ENCODE measurements at regions not wholly inside any gene's neighbourhood (a gene's known extent, or its start where the extent isn't known, plus 50 kb on each side); places are given as distances from the start of the nearest gene placed in this dataset.

GRCh38 chr2:39525636-39526412 is 88.7 kb upstream of the MAP4K3 start:
- FAIRE-seq = peak; percentile 53
- TF ChIP-seq ZNF326 (CRISPR knock-in tag; IDR thresholded peaks at IDR 0.05; ENCODE audit: borderline replicate concordance) (no peak), ZNF710 (CRISPR knock-in tag; IDR thresholded peaks at IDR 0.05; ENCODE audit: borderline replicate concordance) (peak; percentile 79; the same call in 1 of the 2 replicates), SIX4 (CRISPR knock-in tag; IDR thresholded peaks at IDR 0.05) (0 out of 2 replicates have a peak, but pooled peaks have one; percentile 37), SUZ12 (IDR thresholded peaks at IDR 0.05; ENCODE audit: low read depth, low read length) (no peak), ZNF652 (CRISPR knock-in tag; IDR thresholded peaks at IDR 0.05; ENCODE audit: borderline replicate concordance, low read depth) (no peak), SNAPC2 (CRISPR knock-in tag; IDR thresholded peaks at IDR 0.05) (no peak), RXRA (CRISPR knock-in tag; IDR thresholded peaks at IDR 0.05) (peak; percentile 74; the same call in 1 of the 2 replicates), ZFP36L2 (CRISPR knock-in tag; IDR thresholded peaks at IDR 0.05) (no peak), SOX13 (IDR thresholded peaks at IDR 0.05) (peak; percentile 45; the same call in 1 of the 2 replicates), SOX13 (CRISPR knock-in tag; conservative IDR thresholded peaks at IDR 0.05 in 1 of 2, IDR thresholded peaks at IDR 0.05 in 1 of 2) (peak in 1 of 2 experiments; percentile 88; a peak in 2 of 4 replicates), ZNF749 (CRISPR knock-in tag; IDR thresholded peaks at IDR 0.05; ENCODE audit: borderline replicate concordance) (no peak), KMT2B (CRISPR knock-in tag; IDR thresholded peaks at IDR 0.05) (0 out of 2 replicates have a peak, but pooled peaks have one; percentile 17), BHLHE40 (IDR thresholded peaks at IDR 0.05; ENCODE audit: low read length) (no peak), GTF3A (CRISPR knock-in tag; conservative IDR thresholded peaks at IDR 0.05) (no peak), POGZ (CRISPR knock-in tag; IDR thresholded peaks at IDR 0.05) (0 out of 2 replicates have a peak, but pooled peaks have one; percentile 28), SOX5 (CRISPR knock-in tag; IDR thresholded peaks at IDR 0.05; ENCODE audit: borderline replicate concordance) (peak; percentile 81), ZBTB4 (CRISPR knock-in tag; IDR thresholded peaks at IDR 0.05; ENCODE audit: borderline replicate concordance) (no peak), FOSL1 (CRISPR knock-in tag; IDR thresholded peaks at IDR 0.05; ENCODE audit: borderline replicate concordance) (no peak), ZFP36 (IDR thresholded peaks at IDR 0.05; ENCODE audit: borderline replicate concordance, low read depth, low read length, partially characterized antibody) (no peak)

More at GRCh38 chr2:39525636-39526412, 88.7 kb upstream of the MAP4K3 start:
- no peaks in the 10 kb centered on the region for H4K20me1 ChIP-seq (ENCODE audit: insufficient read depth, low read length)
- DNase-seq (ENCODE audit: low spot score) (peak; percentile 79), ATAC-seq (peak; percentile 70)
- peak overlapping the region; percentile 26 for H3K4me2 ChIP-seq (ENCODE audit: low read depth, low read length)
- no peak overlapping the region for H3K9ac ChIP-seq (ENCODE audit: insufficient read depth, low read depth, low read length)
- H3K9me3 ChIP-seq (ENCODE audit: low read length) = peaks cover 20% of the 10 kb centered on the region
- ChIA-PET CTCF (ENCODE audit: low intra/inter-chr PET ratio, low total read pairs) (no interaction called here), POLR2A (interaction anchor here (0.7 to 3.6 kb wide), 5 partner anchors 10 to 405 kb away, joined by 3 to 24 read pairs (median 6); partner anchors contain the start of gene SOS1)
- no peak overlapping the region for H3K4me3 ChIP-seq (replicated peaks in 1 of 3; ENCODE audit: insufficient read depth in 1 of 3, low read depth in 2 of 3, low read length in 3 of 3)
- peaks cover 1 to 16% of the 10 kb centered on the region in 2 experiments; a peak in 3 of 5 replicates for H3K36me3 ChIP-seq (replicated peaks in 1 of 2; ENCODE audit: control insufficient read depth in 1 of 2, insufficient read depth in 2 of 2, low read length in 2 of 2)
- no peak overlapping the region for H2AFZ ChIP-seq (ENCODE audit: low read length)
- in situ Hi-C loops (cut with HindIII; ENCODE audit: extremely low pct_ligation_motif_present, low pct_unique_long_range_greater_than_20kb) = no loop called here
- H3K4me1 ChIP-seq (ENCODE audit: insufficient read depth, low read length) = peaks cover 57% of the 10 kb centered on the region
- H3K27me3 ChIP-seq (ENCODE audit: control insufficient read depth in 1 of 2, insufficient read depth in 2 of 2, low read length in 2 of 2) = no peaks in the 10 kb centered on the region
- BruUV-seq (replicated peaks) = no TSS peak
- H3K27ac ChIP-seq (ENCODE audit: extremely low read length, insufficient read depth, low read length) = peak overlapping the region; percentile 11
- 42% methylated on average over 7 of the region's 7 CpGs for WGBS (ENCODE audit: low lambda C conversion rate)
- intact Hi-C loops (cut with micrococcal nuclease; ENCODE audit: unreplicated experiment) = loop anchor here (1.0 kb wide), 1 partner anchor 10 kb away; no protein-coding TSS in a partner anchor
- no peaks in the 10 kb centered on the region for H3K79me2 ChIP-seq (ENCODE audit: insufficient read depth, low read length)
